Upper lobe of left lung (tissue), 6 donors: ENCODE measurements at regions not wholly inside any gene's neighbourhood (a gene's known extent, or its start where the extent isn't known, plus 50 kb on each side); places are given as distances from the start of the nearest gene placed in this dataset.

Experiments used
- ATAC-seq, 2 donors: fragments of 200-7000 bp; cut with Tn5 transposase; one replicate each; pipeline ENCODE4 v1.9.1; 2022; ENCODE audit warnings: mild to moderate bottlenecking in 2 of 2, moderate library complexity in 2 of 2; ENCODE audit not compliant: low FRiP score in 2 of 2
- DNase-seq, 2 donors: peaks; one replicate each; pipeline ENCODE4 v3.0.0-alpha.2; 2019 to 2020
- H3K27ac ChIP-seq, 4 donors: fragments of 200-600 bp; sonication (generic); one replicate each; pipeline ENCODE4 v1.5.1; 2016 to 2019
- H3K27me3 ChIP-seq, 4 donors: fragments of 200-600 bp; sonication (generic); one replicate each; pipeline ENCODE4 v1.5.1; 2017 to 2019
- H3K36me3 ChIP-seq, 4 donors: fragments of 200-600 bp; sonication (generic); one replicate each; pipeline ENCODE4 v1.5.1; 2016 to 2019
- H3K4me1 ChIP-seq, 4 donors: fragments of 200-600 bp; sonication (generic); one replicate each; pipeline ENCODE4 v1.5.1; 2018 to 2019
- H3K4me3 ChIP-seq, 4 donors: fragments of 200-600 bp; sonication (generic); one replicate each; pipeline ENCODE4 v1.5.1; 2017 to 2019; ENCODE audit warnings: mild to moderate bottlenecking in 2 of 4, moderate library complexity in 1 of 4
- H3K9me3 ChIP-seq, 4 donors: fragments of 200-600 bp; sonication (generic); one replicate each; pipeline ENCODE4 v1.5.1; 2018 to 2019
- EP300 ChIP-seq, 4 donors: sonication (generic); formaldehyde crosslinking; IDR thresholded peaks; one replicate each; pipeline ENCODE4 v1.5.1; 2017; ENCODE audit warnings: antibody characterized with exemption in 4 of 4, control low read depth in 2 of 4
- POLR2A ChIP-seq, 4 donors: fragments of 450-650 bp; IDR thresholded peaks; one replicate each; pipeline ENCODE4 v1.5.1; 2016 to 2017; ENCODE audit warnings: antibody characterized with exemption in 4 of 4, mild to moderate bottlenecking in 2 of 4
- POLR2AphosphoS5 ChIP-seq, 2 donors: sonication (generic); formaldehyde crosslinking; IDR thresholded peaks; one replicate each; pipeline ENCODE4 v1.5.1; 2017; ENCODE audit warnings: antibody characterized with exemption in 2 of 2
- WGBS, 2 donors: methylation state at CpG; one replicate each; pipeline ENCODE4 v1.1.5; 2017 to 2018; 5-methylcytosine and 5-hydroxymethylcytosine counted together
- TF ChIP-seq, protein P1 (sequence below), 6 experiments: fragments of 450-650 bp in 4 of 6; fragments of 200-600 bp in 2 of 6; sonication (generic) in 2 of 6; IDR thresholded peaks; one replicate each; pipeline ENCODE4 v1.5.1; 2016 to 2019; ENCODE audit warnings: antibody characterized with exemption in 6 of 6
- donor health status: DM: no; HTN: no; CAD: no; lungs with moderate emphysema.
- donor health status: DM: no; HTN: yes; CAD: no; lungs with severe emphysema.

DNA sequence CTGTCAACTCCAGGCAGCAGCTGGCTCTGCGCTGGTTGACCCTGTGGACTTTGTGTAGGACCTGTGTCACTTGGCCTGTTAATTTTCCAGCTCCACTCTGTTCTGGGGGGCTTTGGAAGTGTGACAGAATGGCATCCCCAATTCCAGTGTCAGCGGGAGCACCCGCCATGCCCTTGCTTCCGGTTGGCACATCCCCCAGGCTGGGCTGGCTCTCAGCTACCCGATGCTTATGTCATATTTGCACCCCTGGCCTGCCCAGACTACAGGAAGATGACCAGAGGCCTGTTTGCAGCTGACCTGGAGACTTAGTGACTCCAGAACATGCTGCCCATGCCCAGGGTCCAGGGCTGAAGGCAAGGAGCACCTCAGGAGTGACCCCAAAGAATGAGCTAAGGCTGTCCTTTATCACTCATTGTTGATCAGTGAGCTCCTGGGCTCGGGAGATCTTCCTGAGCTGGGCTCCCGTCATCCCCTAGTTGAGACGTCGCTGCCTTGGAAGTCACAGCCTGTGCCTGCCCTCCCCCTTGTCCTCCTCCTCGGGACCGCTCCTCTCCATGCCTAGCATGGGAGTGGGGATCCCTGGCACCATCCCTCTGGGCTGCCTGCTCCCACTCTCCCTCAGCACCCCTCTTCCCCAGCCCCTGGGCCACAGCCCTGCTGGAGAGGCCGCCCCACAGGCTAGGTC lies 163.4 kb upstream of the RTL1 start:
- H3K9me3 ChIP-seq = no peaks in the 10 kb centered on the region
- H3K4me3 ChIP-seq = no peak overlapping the region
- no peaks in the 10 kb centered on the region for H3K27me3 ChIP-seq
- DNase-seq = peak in 1 of 2 donors; percentile 20
- WGBS, 2 donors = 86 to 89% methylated on average over 11 to 12 of the region's 12 CpGs
- TF ChIP-seq POLR2A (IDR thresholded peaks at IDR 0.05) (no peak), EP300 (IDR thresholded peaks at IDR 0.05) (no peak), POLR2AphosphoS5 (IDR thresholded peaks at IDR 0.05) (no peak)
- TF ChIP-seq, protein P1, sequence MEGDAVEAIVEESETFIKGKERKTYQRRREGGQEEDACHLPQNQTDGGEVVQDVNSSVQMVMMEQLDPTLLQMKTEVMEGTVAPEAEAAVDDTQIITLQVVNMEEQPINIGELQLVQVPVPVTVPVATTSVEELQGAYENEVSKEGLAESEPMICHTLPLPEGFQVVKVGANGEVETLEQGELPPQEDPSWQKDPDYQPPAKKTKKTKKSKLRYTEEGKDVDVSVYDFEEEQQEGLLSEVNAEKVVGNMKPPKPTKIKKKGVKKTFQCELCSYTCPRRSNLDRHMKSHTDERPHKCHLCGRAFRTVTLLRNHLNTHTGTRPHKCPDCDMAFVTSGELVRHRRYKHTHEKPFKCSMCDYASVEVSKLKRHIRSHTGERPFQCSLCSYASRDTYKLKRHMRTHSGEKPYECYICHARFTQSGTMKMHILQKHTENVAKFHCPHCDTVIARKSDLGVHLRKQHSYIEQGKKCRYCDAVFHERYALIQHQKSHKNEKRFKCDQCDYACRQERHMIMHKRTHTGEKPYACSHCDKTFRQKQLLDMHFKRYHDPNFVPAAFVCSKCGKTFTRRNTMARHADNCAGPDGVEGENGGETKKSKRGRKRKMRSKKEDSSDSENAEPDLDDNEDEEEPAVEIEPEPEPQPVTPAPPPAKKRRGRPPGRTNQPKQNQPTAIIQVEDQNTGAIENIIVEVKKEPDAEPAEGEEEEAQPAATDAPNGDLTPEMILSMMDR (IDR thresholded peaks at IDR 0.05) = no peak
- H3K4me1 ChIP-seq = no peaks in the 10 kb centered on the region
- H3K36me3 ChIP-seq = no peaks in the 10 kb centered on the region
- no peak for ATAC-seq
- no peak overlapping the region for H3K27ac ChIP-seq

DNA sequence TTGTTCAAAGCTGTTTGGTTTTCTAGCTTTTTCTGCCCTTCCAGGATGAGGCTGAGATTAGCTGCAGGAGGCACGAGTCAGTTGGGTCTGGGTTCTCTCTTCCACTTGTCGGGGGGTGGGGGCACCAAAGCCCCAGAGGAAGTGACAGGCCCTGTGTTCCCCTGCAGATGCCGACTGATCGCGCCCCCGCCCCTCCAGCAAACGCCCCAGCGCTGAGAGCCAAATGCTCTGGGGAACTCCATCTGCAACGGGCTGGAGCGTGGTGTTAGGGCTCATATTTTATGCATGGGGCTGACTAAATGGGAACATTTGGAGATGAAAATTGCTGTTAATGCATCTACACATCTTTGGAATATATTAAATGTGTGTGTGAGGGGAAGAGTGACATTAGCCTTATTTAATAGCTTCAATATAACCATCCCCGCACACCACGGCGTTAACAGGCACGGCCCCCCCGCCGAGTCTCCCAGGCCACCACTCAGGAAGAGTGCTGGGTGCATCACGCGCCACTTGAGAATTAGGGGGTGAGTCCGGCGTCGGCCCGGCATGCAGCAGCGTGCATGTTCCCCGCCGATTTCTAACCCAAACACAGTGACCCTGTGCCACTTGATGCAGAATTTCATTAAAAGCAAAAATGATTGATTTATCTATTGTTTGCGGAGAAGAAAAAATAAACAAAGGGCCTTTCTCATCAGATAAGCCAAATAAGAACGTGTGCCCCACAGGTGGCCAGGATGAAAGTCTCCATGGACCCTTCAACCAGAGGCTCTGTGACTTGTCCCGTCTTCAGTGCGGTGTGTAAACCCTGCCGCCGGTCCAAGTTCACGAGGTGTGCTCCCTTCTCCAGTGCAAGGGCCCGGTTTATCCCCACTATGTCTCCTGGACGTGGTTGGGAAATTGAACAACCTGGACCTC lies 165.0 kb upstream of the RTL1 start:
- DNase-seq (peak in 1 of 2 donors; percentile 17), ATAC-seq (no peak)
- Histone ChIP-seq H3K27me3 (no peaks in the 10 kb centered on the region), H3K27ac (no peak overlapping the region), H3K9me3 (no peaks in the 10 kb centered on the region), H3K4me1 (no peaks in the 10 kb centered on the region), H3K36me3 (no peaks in the 10 kb centered on the region), H3K4me3 (no peak overlapping the region)
- TF ChIP-seq EP300 (IDR thresholded peaks at IDR 0.05) = no peak
- no peak for TF ChIP-seq POLR2A (IDR thresholded peaks at IDR 0.05)
- TF ChIP-seq, protein P1 (IDR thresholded peaks at IDR 0.05) = no peak
- TF ChIP-seq POLR2AphosphoS5 (IDR thresholded peaks at IDR 0.05) = no peak
- 60 to 61% methylated on average over 31 to 34 of the region's 34 CpGs for WGBS, 2 donors

DNA sequence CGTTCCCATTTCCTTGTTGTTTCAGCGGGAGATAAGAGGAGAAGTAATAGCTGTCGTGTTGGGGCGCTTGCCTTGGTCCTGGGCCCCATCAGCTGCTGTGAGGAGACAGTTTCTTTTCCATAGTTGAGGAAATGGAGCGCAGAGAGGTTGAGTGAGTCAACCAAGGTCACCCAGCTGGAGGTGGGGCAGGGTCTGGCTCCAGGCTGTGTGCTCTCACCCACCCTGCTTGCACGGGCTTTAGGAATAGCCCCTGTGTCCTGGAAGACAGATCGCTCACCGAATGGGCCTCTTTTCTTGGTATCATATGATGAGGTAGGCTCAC lies 165.7 kb upstream of the RTL1 start:
- Histone ChIP-seq H3K4me3 (no peak overlapping the region), H3K27me3 (no peaks in the 10 kb centered on the region), H3K9me3 (no peaks in the 10 kb centered on the region), H3K4me1 (no peaks in the 10 kb centered on the region), H3K27ac (no peak overlapping the region), H3K36me3 (no peaks in the 10 kb centered on the region)
- TF ChIP-seq POLR2A (IDR thresholded peaks at IDR 0.05) (no peak), EP300 (IDR thresholded peaks at IDR 0.05) (no peak), POLR2AphosphoS5 (IDR thresholded peaks at IDR 0.05) (no peak)
- TF ChIP-seq, protein P1 (IDR thresholded peaks at IDR 0.05) = no peak
- no peak for ATAC-seq
- 83 to 87% methylated on average over 7 to 8 of the region's 8 CpGs for WGBS, 2 donors
- no peak for DNase-seq

DNA sequence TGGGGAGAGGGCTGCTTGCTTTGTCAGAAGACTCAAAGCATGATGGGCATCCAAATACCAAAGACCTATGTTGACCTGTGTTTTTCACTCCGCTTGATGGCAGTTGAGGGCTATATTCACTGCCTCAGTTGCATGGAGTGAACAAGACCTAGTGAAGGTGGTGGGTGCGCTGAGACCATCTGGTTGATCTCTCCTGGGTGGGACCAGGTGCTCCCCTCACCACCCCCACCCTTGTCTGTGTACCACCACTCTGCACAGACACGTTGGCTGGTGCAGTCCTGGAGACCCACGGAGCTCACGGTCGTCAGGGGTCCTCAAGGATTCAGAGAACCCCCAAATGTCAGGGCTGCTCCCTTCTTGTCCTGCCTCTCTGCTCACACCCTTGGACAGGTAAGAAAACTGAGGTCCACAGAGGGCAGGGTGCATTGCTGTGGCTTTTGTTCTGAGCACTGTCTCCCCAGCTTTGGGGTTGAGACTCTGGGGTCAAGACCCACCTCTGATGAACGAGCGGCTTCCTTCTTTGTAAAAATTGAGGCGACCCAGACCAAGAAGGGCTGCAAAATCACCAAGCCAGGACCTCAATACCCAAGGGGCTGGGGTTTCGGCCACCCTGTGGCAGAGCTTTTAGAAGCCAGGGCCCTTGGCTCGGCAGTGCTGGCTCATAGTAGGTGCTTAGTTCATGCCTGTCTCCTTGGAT lies 166.3 kb upstream of the RTL1 start:
- Histone ChIP-seq H3K9me3 (no peaks in the 10 kb centered on the region), H3K4me1 (no peaks in the 10 kb centered on the region), H3K36me3 (no peaks in the 10 kb centered on the region), H3K4me3 (no peak overlapping the region), H3K27me3 (no peaks in the 10 kb centered on the region), H3K27ac (no peak overlapping the region)
- WGBS, 2 donors = 91 to 98% methylated on average over 6 to 11 of the region's 11 CpGs
- TF ChIP-seq EP300 (IDR thresholded peaks at IDR 0.05) = no peak
- no peak for TF ChIP-seq POLR2AphosphoS5 (IDR thresholded peaks at IDR 0.05)
- TF ChIP-seq POLR2A (IDR thresholded peaks at IDR 0.05) = no peak
- TF ChIP-seq, protein P1 (IDR thresholded peaks at IDR 0.05) = no peak
- ATAC-seq (no peak), DNase-seq (peak in 1 of 2 donors; percentile 19)
